IPS-NIHi7 (cell line): ENCODE measurements at regions not wholly inside any gene's neighbourhood (a gene's known extent, or its start where the extent isn't known, plus 50 kb on each side); places are given as distances from the start of the nearest gene placed in this dataset.

Source experiments
- DNase-seq: peaks from one replicate; pipeline ENCODE4 v3.0.0; 2012; ENCODE audit warnings: mixed read lengths; ENCODE audit errors: extremely low spot score

DNA sequence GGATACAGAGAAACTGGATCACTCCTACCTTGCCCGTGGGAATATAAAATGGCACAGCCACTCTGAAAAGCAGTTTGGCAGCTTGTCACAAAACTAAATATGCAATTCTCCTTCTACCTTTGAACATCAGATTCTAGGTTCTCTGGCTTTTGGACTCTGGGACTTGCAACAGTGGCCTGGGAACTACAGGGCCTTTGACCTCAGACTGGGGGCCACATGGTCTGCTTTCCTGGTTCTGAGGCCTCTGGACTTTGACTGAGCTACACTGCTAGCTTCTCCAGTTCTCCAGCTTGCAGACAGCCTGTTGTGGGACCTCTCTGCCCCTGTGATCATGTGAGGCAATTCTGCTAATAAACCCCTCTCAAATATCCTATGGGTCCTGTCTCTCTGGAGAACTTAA, 168.8 kb downstream of the CDH26 start:
- no peak for DNase-seq

GRCh38 chr20:60131375-60131774, 173.2 kb downstream of the CDH26 start:
- DNase-seq, result no peak

DNA sequence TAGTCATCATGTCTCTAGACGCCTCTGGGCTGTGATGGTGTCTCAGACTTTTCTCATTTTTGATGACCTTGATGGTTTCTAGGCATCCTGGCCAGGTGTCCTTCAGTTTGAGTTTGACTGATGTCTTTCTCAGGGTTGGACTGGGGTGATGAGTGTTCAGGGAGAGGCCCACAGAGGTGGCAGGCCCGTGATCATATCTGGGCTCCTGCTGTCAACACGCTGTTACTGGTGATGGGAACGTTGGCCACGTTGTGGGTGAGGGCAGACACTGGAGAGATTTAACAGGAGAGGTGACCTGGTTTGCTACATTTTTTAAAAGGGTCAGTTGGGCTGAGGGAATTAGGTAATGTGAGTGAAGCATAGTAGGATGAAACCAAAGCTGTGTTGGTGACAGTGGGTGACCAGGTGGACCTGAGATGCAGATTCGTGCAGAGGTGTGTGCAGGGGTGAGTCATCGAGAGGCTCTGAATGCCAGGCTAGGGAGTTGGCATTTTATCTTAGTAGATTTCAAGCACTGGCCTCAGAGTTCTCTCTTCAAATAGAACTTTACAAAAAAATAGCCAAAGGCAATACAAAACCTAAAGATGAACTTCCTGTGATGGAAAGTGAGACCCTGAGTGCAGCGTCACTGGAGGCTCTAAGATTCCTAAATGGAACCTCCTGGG, 174.1 kb downstream of the CDH26 start:
- no peak for DNase-seq

GRCh38 chr20:60132827-60133670, 174.8 kb downstream of the CDH26 start:
- DNase-seq, result no peak

- DNase-seq, result no peak
Observed at GRCh38 chr20:60135276-60135675, 177.1 kb downstream of the CDH26 start.

GRCh38 chr20:60136645-60137401, 178.6 kb downstream of the CDH26 start:
- DNase-seq, result no peak

- peak; percentile 49 for DNase-seq
Observed at GRCh38 chr20:60137657-60138245, 179.5 kb downstream of the CDH26 start.

DNA sequence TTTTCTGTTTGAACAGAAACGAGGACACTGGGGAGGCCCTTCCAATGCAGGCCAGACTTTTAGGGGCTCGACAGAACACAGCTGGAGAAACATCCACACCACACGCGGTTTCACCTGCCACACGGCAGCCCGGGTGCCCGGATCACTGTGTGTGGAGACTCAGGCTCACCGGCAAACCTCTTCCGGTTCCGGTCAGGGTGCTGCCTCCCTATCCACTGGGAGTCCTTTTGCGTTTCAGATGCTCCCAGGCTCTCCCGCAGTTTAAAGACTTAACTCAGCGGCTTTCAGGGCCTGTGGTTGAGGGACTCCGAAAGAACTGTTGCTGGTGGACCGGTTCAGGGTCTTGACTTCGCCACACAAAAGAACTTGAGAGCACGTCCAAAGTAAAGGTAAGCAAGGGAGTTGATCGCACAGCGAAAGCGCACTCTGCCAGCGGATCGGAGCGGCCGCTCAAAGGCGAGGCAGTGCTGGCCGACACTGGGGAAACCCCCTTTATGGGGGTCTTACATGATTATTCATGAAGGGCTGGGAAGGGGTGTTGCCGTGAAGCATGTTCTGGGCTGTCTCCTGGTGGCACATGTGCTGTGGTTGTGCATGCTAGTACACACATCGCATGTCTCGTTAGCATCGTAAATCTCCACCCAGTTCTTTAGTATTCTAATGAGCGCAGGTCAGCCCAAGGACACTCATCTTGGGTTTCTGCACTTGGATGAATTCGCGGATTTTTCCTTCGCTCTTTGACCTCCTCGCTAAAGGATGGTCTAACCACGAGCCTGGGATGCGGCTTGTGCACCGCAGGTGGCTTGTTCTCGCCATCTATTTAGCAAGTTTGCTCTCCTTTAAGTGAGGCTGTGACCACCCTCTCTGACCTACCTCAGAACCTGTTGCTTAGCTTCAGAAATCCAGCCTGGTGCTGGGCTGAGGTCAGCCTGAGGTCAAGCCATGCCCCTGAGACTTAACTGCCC, 180.3 kb downstream of the CDH26 start:
- DNase-seq, result no peak

DNA sequence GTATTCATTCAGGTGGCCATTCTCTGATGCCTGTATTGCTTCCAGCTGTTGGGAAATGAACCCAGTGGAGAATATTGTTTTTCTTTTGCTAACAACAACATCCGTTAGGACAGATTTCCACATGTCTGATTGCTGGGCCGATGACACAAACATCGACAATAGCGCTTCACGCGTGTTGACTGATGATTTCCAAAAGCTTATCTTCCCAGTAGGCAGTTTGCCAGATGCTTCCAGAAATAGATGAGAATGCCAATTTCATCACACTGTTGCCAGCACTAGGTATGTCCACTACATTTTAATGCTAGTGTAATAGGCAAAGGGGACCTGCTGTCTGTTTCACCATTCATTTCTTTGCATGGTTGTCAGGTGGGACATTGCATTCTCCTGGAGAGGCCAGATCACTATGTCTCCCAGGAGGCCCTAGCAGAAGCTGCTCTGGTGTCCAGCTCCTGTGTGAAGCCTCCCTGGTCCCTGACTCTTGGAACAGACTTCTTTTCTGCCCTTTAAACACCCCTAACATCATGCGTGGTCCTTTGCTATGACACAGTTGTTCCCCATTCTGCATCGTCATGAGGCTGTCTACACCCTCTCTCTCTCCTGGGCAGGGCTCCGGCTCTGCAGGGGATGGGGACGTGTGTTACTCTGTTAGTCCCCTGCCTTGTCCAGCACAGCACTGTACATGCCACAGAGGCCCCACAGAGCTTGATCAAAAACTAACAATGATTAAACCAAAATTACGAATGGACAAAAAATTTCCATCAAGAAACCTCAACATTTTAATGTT, 181.6 kb downstream of the CDH26 start:
- no peak for DNase-seq

DNA sequence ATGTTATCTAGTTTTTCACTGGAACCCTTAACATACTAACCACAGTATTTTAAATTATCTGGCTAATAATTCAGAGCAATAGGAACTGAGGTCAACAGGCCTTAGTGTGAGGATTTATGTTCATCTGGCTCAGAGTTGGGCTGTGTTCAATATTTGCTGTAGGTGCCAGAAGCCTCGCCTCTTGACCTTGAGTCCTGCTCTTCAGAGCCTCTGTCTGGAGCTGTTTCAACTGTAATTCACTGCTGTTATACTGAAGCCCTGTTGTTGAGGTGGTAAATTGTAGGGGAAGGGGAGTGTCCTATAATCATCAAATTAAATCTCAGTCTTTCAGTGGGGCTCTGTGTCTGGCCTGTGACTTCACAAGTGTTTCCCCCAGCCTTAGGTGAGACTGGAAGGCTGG, 184.4 kb downstream of the CDH26 start:
- DNase-seq, result no peak

- DNase-seq, result no peak
Observed at GRCh38 chr20:60143261-60143842, 185.1 kb downstream of the CDH26 start.

GRCh38 chr20:60144404-60144803, 186.2 kb downstream of the CDH26 start:
- DNase-seq, result no peak

DNA sequence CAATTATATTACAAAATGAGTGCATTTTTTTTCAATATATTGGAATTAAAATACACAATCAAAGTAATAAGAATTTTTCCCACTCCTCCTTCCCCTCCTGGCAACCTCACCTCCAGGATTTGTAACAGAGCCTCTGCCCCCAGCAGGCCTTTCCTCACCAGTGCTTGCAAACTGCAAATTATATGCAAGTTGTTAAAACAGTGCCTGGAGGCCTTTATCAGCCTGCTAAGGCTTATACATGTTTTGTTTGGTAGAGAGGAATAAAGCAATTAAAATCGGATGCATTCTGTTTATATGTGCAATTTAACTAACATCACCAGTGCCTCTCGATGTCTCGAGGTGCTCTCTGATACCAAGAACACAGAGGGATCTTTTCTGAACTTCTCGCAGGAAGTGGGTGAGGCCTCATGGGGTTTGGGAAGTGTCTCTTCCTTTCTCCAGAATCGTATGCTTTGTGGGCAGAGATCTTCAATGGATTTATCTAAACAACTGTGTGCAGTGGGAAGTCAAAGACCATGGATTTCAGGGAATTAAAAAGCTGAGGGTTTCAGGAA, 186.8 kb downstream of the CDH26 start:
- DNase-seq, result no peak

DNA sequence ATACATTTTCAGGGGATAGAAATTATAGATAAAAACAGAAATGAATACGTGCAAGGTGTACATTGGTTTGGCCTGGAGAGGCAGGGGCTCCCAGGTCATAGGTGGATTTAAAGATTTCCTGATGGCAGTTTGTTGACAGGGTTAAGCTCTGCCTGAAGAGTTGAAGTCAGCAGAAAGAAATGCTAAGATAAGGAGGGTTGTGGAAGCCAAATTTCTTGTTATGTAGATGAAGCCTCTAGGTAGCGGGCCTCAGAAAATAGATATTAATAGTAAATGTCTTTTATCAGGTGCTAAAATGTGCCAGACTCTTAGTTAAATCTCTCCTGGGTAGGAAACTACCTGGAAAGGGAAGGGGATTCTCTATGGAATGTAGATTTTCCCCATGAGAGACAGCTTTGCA, 188.8 kb downstream of the CDH26 start:
- no peak for DNase-seq

- DNase-seq, result no peak
Observed at GRCh38 chr20:60148885-60149284, 190.7 kb downstream of the CDH26 start.

- DNase-seq, result no peak
Observed at GRCh38 chr20:60152792-60153191, 194.6 kb downstream of the CDH26 start.

GRCh38 chr20:60160451-60161145, 202.4 kb downstream of the CDH26 start:
- no peak for DNase-seq

- no peak for DNase-seq
Observed at GRCh38 chr20:60167812-60168211, 209.6 kb downstream of the CDH26 start.

GRCh38 chr20:60168963-60169362, 210.7 kb downstream of the CDH26 start:
- DNase-seq, result no peak
